ENCODE measurements at regions not wholly inside any gene's neighbourhood (a gene's known extent, or its start where the extent isn't known, plus 50 kb on each side); places are given as distances from the start of the nearest gene placed in this dataset.
"Not testable (repeated sequence)": the region's sequence is repeated elsewhere in the genome, so short reads cannot be mapped to it uniquely, and the experiment has no call there.

GRCh38 chr4:3606850-3607249, 74.6 kb upstream of the LRPAP1 start:
- TF ChIP-seq CTCF (IDR thresholded peaks at IDR 0.05; ENCODE audit: low read length); EZH2 (optimal IDR thresholded peaks at IDR 0.05; ENCODE audit: low read depth, low read length); EZH2phosphoT487 (IDR thresholded peaks at IDR 0.05; ENCODE audit: low read length): not testable (repeated sequence)
